ENCODE measurements at regions not wholly inside any gene's neighbourhood (a gene's known extent, or its start where the extent isn't known, plus 50 kb on each side); places are given as distances from the start of the nearest gene placed in this dataset.

DNA sequence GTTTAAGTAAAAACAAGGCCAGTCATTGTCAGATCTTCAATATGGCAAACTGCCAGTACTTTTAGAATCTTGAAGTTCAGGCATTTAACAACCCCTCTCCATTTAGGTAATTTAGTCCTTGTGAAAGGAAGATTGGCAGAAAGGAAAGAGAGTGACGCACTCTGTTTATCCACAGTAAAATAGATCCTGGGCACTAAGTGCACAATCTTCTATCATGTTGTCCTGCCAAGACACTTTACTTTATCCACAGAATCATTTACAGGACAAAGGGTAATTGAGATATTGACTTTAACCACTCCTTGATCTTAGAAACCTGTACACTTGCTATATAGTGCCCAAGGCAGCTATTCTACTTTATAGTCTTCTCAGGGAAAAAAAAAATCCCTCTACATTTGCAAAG lies 786.4 kb upstream of the SLITRK1 start:
- in situ Hi-C loops (cut with MboI; ENCODE audit: low sequenced_read_pairs, unreplicated experiment), result no loop called here
- no peak for DNase-seq (ENCODE audit: low spot score)
- TF ChIP-seq, protein P1, sequence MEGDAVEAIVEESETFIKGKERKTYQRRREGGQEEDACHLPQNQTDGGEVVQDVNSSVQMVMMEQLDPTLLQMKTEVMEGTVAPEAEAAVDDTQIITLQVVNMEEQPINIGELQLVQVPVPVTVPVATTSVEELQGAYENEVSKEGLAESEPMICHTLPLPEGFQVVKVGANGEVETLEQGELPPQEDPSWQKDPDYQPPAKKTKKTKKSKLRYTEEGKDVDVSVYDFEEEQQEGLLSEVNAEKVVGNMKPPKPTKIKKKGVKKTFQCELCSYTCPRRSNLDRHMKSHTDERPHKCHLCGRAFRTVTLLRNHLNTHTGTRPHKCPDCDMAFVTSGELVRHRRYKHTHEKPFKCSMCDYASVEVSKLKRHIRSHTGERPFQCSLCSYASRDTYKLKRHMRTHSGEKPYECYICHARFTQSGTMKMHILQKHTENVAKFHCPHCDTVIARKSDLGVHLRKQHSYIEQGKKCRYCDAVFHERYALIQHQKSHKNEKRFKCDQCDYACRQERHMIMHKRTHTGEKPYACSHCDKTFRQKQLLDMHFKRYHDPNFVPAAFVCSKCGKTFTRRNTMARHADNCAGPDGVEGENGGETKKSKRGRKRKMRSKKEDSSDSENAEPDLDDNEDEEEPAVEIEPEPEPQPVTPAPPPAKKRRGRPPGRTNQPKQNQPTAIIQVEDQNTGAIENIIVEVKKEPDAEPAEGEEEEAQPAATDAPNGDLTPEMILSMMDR (IDR thresholded peaks at IDR 0.05; ENCODE audit: borderline replicate concordance, control extremely low read depth, extremely low read depth, insufficient read depth, missing control alignments), result no peak

DNA sequence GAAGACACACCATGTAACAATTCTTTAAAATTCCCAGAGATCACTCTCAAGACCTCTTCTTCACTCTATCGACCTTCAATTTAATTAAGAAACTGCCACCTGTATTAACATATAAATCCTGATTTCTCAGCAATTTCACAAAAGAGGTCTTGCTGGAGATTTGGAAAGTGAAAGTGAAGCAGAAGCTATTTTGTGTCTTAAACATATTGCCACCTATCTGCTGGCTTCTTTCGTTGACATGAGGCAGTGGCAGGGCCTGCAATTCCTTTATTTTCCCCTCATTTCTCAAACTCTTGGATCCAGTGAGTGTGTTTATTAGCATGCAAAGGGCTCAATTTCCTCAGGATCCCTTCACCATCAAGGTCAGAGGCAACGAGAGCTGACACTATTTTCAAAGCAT lies 780.2 kb upstream of the SLITRK1 start:
- TF ChIP-seq, protein P1 (IDR thresholded peaks at IDR 0.05; ENCODE audit: borderline replicate concordance, control extremely low read depth, extremely low read depth, insufficient read depth, missing control alignments), result no peak
- in situ Hi-C loops (cut with MboI; ENCODE audit: low sequenced_read_pairs, unreplicated experiment), result no loop called here
- DNase-seq (ENCODE audit: low spot score), result no peak

DNA sequence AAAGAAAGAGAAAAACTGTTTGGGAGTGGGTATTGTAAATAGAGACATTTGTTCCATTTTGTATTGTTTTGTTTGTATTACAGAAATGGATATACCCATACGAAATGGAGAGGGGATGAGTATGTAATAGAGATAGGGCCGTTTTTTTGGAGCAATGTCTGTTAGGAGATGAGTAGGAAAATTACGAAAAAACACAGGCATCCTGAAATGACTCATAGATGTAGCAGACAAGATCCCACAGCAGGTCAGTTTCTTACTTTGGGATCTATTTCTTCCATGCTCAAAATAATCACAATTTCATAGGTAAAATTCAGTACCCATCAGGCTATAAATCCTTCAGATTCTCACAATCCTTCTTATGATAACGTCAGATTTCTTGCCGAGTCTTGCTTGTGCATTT lies 779.4 kb upstream of the SLITRK1 start:
- TF ChIP-seq, protein P1 (IDR thresholded peaks at IDR 0.05; ENCODE audit: borderline replicate concordance, control extremely low read depth, extremely low read depth, insufficient read depth, missing control alignments), result no peak
- in situ Hi-C loops (cut with MboI; ENCODE audit: low sequenced_read_pairs, unreplicated experiment), result no loop called here

DNA sequence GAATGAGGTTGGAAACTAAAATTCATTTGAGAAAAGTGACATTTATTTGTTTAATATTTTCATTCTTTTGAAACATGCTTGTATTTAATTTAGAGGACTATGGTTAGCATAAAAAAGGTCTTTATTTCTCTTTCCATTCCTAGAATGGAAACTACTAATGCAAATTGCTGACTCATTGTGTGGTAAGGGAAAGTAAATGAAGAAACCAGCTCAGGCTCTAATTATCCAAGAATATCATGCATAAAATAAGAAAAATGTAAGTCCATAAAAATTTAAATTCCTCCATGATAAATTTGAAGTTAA lies 777.0 kb upstream of the SLITRK1 start:
- in situ Hi-C loops (cut with MboI; ENCODE audit: low sequenced_read_pairs, unreplicated experiment), result no loop called here
- TF ChIP-seq, protein P1 (IDR thresholded peaks at IDR 0.05; ENCODE audit: borderline replicate concordance, control extremely low read depth, extremely low read depth, insufficient read depth, missing control alignments), result no peak
- DNase-seq (ENCODE audit: low spot score), result no peak

More for the DNA sequence above, 779.4 kb upstream of the SLITRK1 start:
- no peak for DNase-seq (ENCODE audit: low spot score)

DNA sequence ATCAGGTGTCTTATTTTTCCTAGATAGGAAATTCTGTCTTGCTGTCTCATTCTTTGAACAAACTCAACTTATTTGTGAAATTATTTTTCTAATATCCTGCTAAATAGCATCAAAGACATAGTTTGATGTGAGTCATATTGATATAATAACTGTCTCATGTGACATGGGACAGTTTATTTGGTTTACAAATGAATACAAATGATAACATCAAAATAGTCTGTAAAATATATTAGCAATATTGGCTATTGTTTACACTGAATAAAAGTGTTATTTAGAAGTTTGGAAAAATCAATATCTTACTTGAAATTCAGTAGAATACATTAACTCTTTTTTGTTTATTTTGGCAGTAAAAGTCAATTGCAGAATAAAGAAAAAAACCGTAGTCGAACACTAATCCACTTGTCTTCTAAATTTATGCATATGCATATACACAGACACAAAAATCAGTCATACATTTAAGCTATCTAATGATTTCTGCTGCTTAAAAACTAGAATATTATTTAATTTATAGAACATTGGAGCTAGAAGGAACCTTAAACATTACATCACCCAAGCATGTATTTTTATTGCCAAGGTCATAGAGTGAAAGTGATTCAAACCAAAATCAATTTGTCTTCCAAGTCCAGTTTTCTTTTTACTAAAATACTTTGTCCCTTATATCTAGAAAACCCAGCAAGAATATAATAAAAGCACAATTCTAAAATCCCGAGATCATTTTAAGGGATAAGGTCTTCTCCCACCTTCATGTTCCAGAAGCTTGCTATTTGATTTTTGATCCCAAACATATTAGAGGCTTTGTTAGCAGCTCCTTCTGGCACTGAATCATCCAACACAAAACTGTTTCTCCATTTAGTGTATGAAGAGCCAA lies 776.5 kb upstream of the SLITRK1 start:
- DNase-seq (ENCODE audit: low spot score), result no peak
- TF ChIP-seq, protein P1 (IDR thresholded peaks at IDR 0.05; ENCODE audit: borderline replicate concordance, control extremely low read depth, extremely low read depth, insufficient read depth, missing control alignments), result no peak
- in situ Hi-C loops (cut with MboI; ENCODE audit: low sequenced_read_pairs, unreplicated experiment), result no loop called here

DNA sequence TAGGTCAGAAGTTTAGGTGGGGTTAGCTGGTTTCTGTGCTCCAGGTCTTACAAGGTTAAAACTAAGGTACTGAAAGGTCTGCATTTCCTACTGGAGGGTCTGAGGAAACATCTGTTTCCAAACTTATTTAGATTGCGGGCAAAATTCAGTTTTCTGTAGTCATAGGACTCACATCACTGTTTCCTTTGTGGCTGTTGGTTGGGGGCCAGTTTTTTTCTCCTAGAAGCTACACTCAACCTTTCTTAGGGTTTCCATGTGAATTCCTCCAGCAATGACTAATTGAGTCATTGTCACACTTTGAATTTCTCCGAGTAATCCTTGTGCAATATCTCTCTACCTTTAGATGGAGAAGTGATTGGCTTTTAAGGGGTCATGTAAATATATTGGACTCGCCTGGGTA lies 773.4 kb upstream of the SLITRK1 start:
- in situ Hi-C loops (cut with MboI; ENCODE audit: low sequenced_read_pairs, unreplicated experiment), result no loop called here
- TF ChIP-seq, protein P1 (IDR thresholded peaks at IDR 0.05; ENCODE audit: borderline replicate concordance, control extremely low read depth, extremely low read depth, insufficient read depth, missing control alignments), result no peak
- no peak for DNase-seq (ENCODE audit: low spot score)

All from GM13976 (cell line).